GM12878 (cell line): ENCODE measurements at regions not wholly inside any gene's neighbourhood (a gene's known extent, or its start where the extent isn't known, plus 50 kb on each side); places are given as distances from the start of the nearest gene placed in this dataset.

ENCODE experiments used
- ATAC-seq: fragments of 200-7000 bp; cut with Tn5 transposase; 3 replicates; pipeline ENCODE4 v1.9.1; 2020; ENCODE audit warnings: mild to moderate bottlenecking, moderate library complexity
- BruUV-seq: library from RNA; stranded (reverse); fragments of 400-500 nt; replicated peaks from 2 replicates; lab custom pipeline; 2021; lab: Mats Ljungman, UMichigan
- CTCF ChIA-PET: fragments of 300-600 bp; sonication (Branson Sonifier 250); formaldehyde crosslinking; extraction: SDS; loops from one replicate; lab custom pipeline; 2021; ENCODE audit warnings: inconsistent platforms; lab: Yijun Ruan, JAX
- POLR2A ChIA-PET: fragments of 350-600 bp; formaldehyde crosslinking; extraction: SDS; loops from one replicate; lab custom pipeline; 2021; ENCODE audit warnings: inconsistent platforms; lab: Charles Lee
- RAD21 ChIA-PET: fragments of 300-600 bp; sonication (Branson Sonifier 250); formaldehyde crosslinking; loops from one replicate; lab custom pipeline; 2023; ENCODE audit warnings: antibody characterized with exemption; ENCODE audit not compliant: unreplicated experiment; lab: Charles Lee
- SMC1A ChIA-PET: fragments of 300-600 bp; sonication (Branson Sonifier 250); formaldehyde crosslinking; loops from one replicate; lab custom pipeline; 2023; ENCODE audit not compliant: unreplicated experiment, uncharacterized antibody; lab: Charles Lee
- DNase-seq: peaks from one replicate; pipeline ENCODE4 v3.0.0-alpha.2; 2011; ENCODE audit warnings: low read depth, low spot score
- FAIRE-seq: peaks from 3 replicates; lab custom pipeline; 2011; peaks lifted over from hg19 to GRCh38; lab: Jason Lieb, UNC
- H2AFZ ChIP-seq: 2 replicates; pipeline ENCODE4 v1.6.0; 2011; ENCODE audit warnings: low read depth, low read length, control low read depth; ENCODE audit not compliant: control insufficient read depth
- H3K27ac ChIP-seq: 2 replicates; pipeline ENCODE4 v1.5.1; 2011; ENCODE audit warnings: control low read depth; ENCODE audit not compliant: control insufficient read depth, insufficient read depth
- H3K27me3 ChIP-seq, 2 experiments: replicated peaks in 1 of 2; 2 replicates each; pipeline versions ENCODE4 v1.6.0 to v1.6.1; 2011; ENCODE audit warnings: low read length in 1 of 2; ENCODE audit not compliant: control insufficient read depth in 2 of 2, insufficient read depth in 2 of 2
- H3K36me3 ChIP-seq, 2 experiments: 2 replicates each; pipeline ENCODE4 v1.5.1; 2011; ENCODE audit warnings: low read length in 1 of 2; ENCODE audit not compliant: control insufficient read depth in 2 of 2, insufficient read depth in 2 of 2
- H3K4me1 ChIP-seq: 2 replicates; pipeline ENCODE4 v1.6.1; 2011; ENCODE audit warnings: mild to moderate bottlenecking, low read length, moderate library complexity, mixed read lengths; ENCODE audit not compliant: control insufficient read depth, insufficient read depth
- H3K4me2 ChIP-seq: 2 replicates; pipeline ENCODE4 v1.6.0; 2011; ENCODE audit warnings: control low read depth; ENCODE audit not compliant: control insufficient read depth, insufficient read depth
- H3K4me3 ChIP-seq: fragments of 200-600 bp; sonication (generic); 2 replicates; pipeline ENCODE4 v1.5.1; 2016
- H3K79me2 ChIP-seq: 2 replicates; pipeline ENCODE4 v1.6.0; 2011; ENCODE audit warnings: low read length; ENCODE audit not compliant: control insufficient read depth, insufficient read depth
- H3K9ac ChIP-seq: 2 replicates; pipeline ENCODE4 v1.8.0; 2011; ENCODE audit warnings: low read length, control low read depth, mixed read lengths; ENCODE audit not compliant: control insufficient read depth, insufficient read depth
- H3K9me3 ChIP-seq: replicated peaks from 3 replicates; pipeline ENCODE4 v1.5.1; 2011; ENCODE audit warnings: mild to moderate bottlenecking, low read length; ENCODE audit not compliant: control insufficient read depth, insufficient read depth
- H4K20me1 ChIP-seq: 2 replicates; pipeline ENCODE4 v1.6.0; 2011; ENCODE audit not compliant: control insufficient read depth, insufficient read depth
- BMI1 ChIP-seq: fragments of 450-650 bp; IDR thresholded peaks from 2 replicates; pipeline ENCODE4 v1.6.1; 2016; ENCODE audit warnings: mild to moderate bottlenecking, moderate library complexity, borderline replicate concordance
- CBX3 ChIP-seq: fragments of 200-600 bp; sonication (generic); IDR thresholded peaks from 2 replicates; pipeline ENCODE4 v1.6.1; 2016; ENCODE audit warnings: low read depth, borderline replicate concordance
- EED ChIP-seq: sonication (generic); IDR thresholded peaks from 2 replicates; pipeline ENCODE4 v1.6.1; 2016; ENCODE audit warnings: antibody characterized with exemption, low read depth
- KDM1A ChIP-seq: fragments of 200-600 bp; sonication (generic); IDR thresholded peaks from 2 replicates; pipeline ENCODE4 v1.6.1; 2016; ENCODE audit warnings: borderline replicate concordance
- MEF2B ChIP-seq: fragments of 450-650 bp; IDR thresholded peaks from 2 replicates; pipeline ENCODE4 v1.6.1; 2018; ENCODE audit warnings: mild to moderate bottlenecking, moderate library complexity; ENCODE audit not compliant: partially characterized antibody, poor library complexity, severe bottlenecking
- MYB ChIP-seq: fragments of 150-350 bp; IDR thresholded peaks from 2 replicates; pipeline ENCODE4 v1.6.1; 2014; ENCODE audit warnings: mild to moderate bottlenecking, low read depth, low read length, borderline replicate concordance
- NR2C1 ChIP-seq: fragments of 450-650 bp; IDR thresholded peaks from 2 replicates; pipeline ENCODE4 v1.6.1; 2017; ENCODE audit warnings: antibody characterized with exemption, mild to moderate bottlenecking, moderate library complexity
- RELA ChIP-seq: fragments of 450-650 bp; IDR thresholded peaks from 2 replicates; pipeline ENCODE4 v1.8.0; 2014; ENCODE audit warnings: borderline replicate concordance; ENCODE audit not compliant: partially characterized antibody
- SREBF2 ChIP-seq: IDR thresholded peaks from 2 replicates; pipeline ENCODE4 v1.6.1; 2012; ENCODE audit warnings: mild to moderate bottlenecking, low read length
- YBX1 ChIP-seq: fragments of 450-650 bp; IDR thresholded peaks from 2 replicates; pipeline ENCODE4 v1.6.1; 2016; ENCODE audit warnings: antibody characterized with exemption
- ZNF24 ChIP-seq: fragments of 450-650 bp; IDR thresholded peaks from 2 replicates; pipeline ENCODE4 v1.6.1; 2017; ENCODE audit warnings: antibody characterized with exemption, mild to moderate bottlenecking
- WGBS: methylation state at CpG from one replicate; pipeline ENCODE4 v1.1.6; 2016; ENCODE audit warnings: low lambda C conversion rate; ENCODE audit not compliant: insufficient replicate concordance, insufficient coverage; ENCODE audit errors: missing lambda C conversion rate; 5-methylcytosine and 5-hydroxymethylcytosine counted together
- in situ Hi-C: fragments of 300-500 bp; cut with MboI; formaldehyde crosslinking; loops from 9 replicates; pipeline ENCODE4 v1.14.3; 2018; ENCODE audit warnings: mixed read lengths
- intact Hi-C: fragments of 100-400 bp; cut with micrococcal nuclease; formaldehyde crosslinking; loops from one replicate; pipeline ENCODE4 v1.14.2; 2022; ENCODE audit not compliant: unreplicated experiment

GRCh38 chr15:69603369-69604071, 150.9 kb downstream of the RPLP1 start:
- Histone ChIP-seq H3K36me3 (no peaks in the 10 kb centered on the region), H4K20me1 (no peaks in the 10 kb centered on the region), H3K4me1 (no peaks in the 10 kb centered on the region), H3K9me3 (no peaks in the 10 kb centered on the region), H3K79me2 (no peaks in the 10 kb centered on the region), H2AFZ (no peak overlapping the region), H3K4me3 (no peak overlapping the region), H3K9ac (no peak overlapping the region), H3K27me3 (peaks cover under 1 to 5% of the 10 kb centered on the region in 2 experiments; a peak in 2 of 4 replicates), H3K27ac (no peak overlapping the region), H3K4me2 (no peak overlapping the region)
- WGBS, result 0% methylated on average over 1 of the region's 1 CpG
- CTCF ChIA-PET, result interaction anchor here (1.1 to 1.3 kb wide), 2 partner anchors 13 to 65 kb away, joined by 3 read pairs; no protein-coding TSS in a partner anchor
- RAD21 ChIA-PET, result interaction anchor here (1.1 to 1.3 kb wide), 3 partner anchors 49 to 77 kb away, joined by 3 read pairs; no protein-coding TSS in a partner anchor
- FAIRE-seq (no peak), DNase-seq (no peak), ATAC-seq (no peak)
- POLR2A ChIA-PET, result no interaction called here
- in situ Hi-C loops (no loop called here), intact Hi-C loops (no loop called here)
- SMC1A ChIA-PET, result interaction anchor here (0.8 to 1.8 kb wide), 6 partner anchors 10 to 433 kb away, joined by 3 to 5 read pairs (median 3); no protein-coding TSS in a partner anchor
- no TSS peak for BruUV-seq
- TF ChIP-seq KDM1A (no peak), CBX3 (no peak), MEF2B (no peak), EED (no peak), YBX1 (no peak), ZNF24 (no peak), NR2C1 (no peak), SREBF2 (no peak), RELA (no peak), BMI1 (no peak), MYB (no peak)
